H1 (cell line): ENCODE measurements at regions not wholly inside any gene's neighbourhood (a gene's known extent, or its start where the extent isn't known, plus 50 kb on each side); places are given as distances from the start of the nearest gene placed in this dataset.

Source experiments
- CTCF ChIA-PET: fragments of 300-600 bp; sonication (Branson Sonifier 250); formaldehyde crosslinking; loops from one replicate; lab custom pipeline; 2021; ENCODE audit not compliant: partially characterized antibody; lab: Charles Lee
- POLR2A ChIA-PET: fragments of 300-600 bp; sonication (Branson Sonifier 250); formaldehyde crosslinking; loops from one replicate; lab custom pipeline; 2021; ENCODE audit warnings: inconsistent platforms; ENCODE audit not compliant: partially characterized antibody; lab: Charles Lee
- DNase-seq, 2 experiments: peaks; one replicate each; pipeline versions ENCODE4 v3.0.0 to v3.0.0-alpha.2; 2010 to 2022; ENCODE audit warnings: low spot score in 2 of 2, low read depth in 1 of 2, mixed read lengths in 1 of 2
- FAIRE-seq: peaks from 2 replicates; lab custom pipeline; 2011; peaks lifted over from hg19 to GRCh38; lab: Jason Lieb, UNC
- H2AFZ ChIP-seq: 2 replicates; pipeline ENCODE4 v1.8.1; 2012; ENCODE audit warnings: low read length, inconsistent platforms
- H2AK5ac ChIP-seq: 2 replicates; pipeline ENCODE4 v1.6.1; 2013; ENCODE audit warnings: low read depth, low read length
- H2BK120ac ChIP-seq: replicated peaks from 2 replicates; pipeline ENCODE3; 2013; ENCODE audit warnings: low read depth, low read length, inconsistent platforms
- H2BK12ac ChIP-seq: 2 replicates; pipeline ENCODE4 v1.6.1; 2013; ENCODE audit warnings: low read depth, low read length
- H2BK15ac ChIP-seq: 2 replicates; pipeline ENCODE4 v1.6.1; 2013; ENCODE audit warnings: low read length
- H2BK20ac ChIP-seq: 2 replicates; pipeline ENCODE4 v1.6.1; 2013; ENCODE audit warnings: low read length
- H2BK5ac ChIP-seq: 2 replicates; pipeline ENCODE4 v1.6.1; 2013; ENCODE audit warnings: low read depth, low read length
- H3K14ac ChIP-seq: 2 replicates; pipeline ENCODE4 v1.6.1; 2013; ENCODE audit warnings: inconsistent platforms; ENCODE audit not compliant: insufficient read length
- H3K18ac ChIP-seq: 2 replicates; pipeline ENCODE4 v1.6.1; 2013; ENCODE audit warnings: low read length; ENCODE audit errors: extremely low read depth
- H3K23ac ChIP-seq: 2 replicates; pipeline ENCODE4 v1.6.1; 2013; ENCODE audit warnings: inconsistent platforms; ENCODE audit not compliant: insufficient read length
- H3K23me2 ChIP-seq: 2 replicates; pipeline ENCODE4 v1.6.1; 2013; ENCODE audit warnings: low read depth, low read length
- H3K27ac ChIP-seq: 2 replicates; pipeline ENCODE4 v1.6.1; 2011; ENCODE audit warnings: low read depth, low read length, inconsistent platforms
- H3K27me3 ChIP-seq, 4 experiments: replicated peaks in 1 of 4; 1 replicate in 1 of 4; 2 replicates in 3 of 4; pipeline versions ENCODE4 v1.6.1 to v1.8.1; 2011 to 2013; ENCODE audit warnings: low read length in 3 of 4, mild to moderate bottlenecking in 3 of 4, inconsistent platforms in 2 of 4, mixed read lengths in 2 of 4, moderate library complexity in 1 of 4; ENCODE audit not compliant: control insufficient read depth in 3 of 4, insufficient read depth in 3 of 4; ENCODE audit errors: extremely low read depth in 1 of 4
- H3K36me3 ChIP-seq, 4 experiments: 2 replicates each; pipeline versions ENCODE4 v1.6.1 to v1.8.1; 2011 to 2013; ENCODE audit warnings: mild to moderate bottlenecking in 4 of 4, low read length in 3 of 4, moderate library complexity in 2 of 4, control low read depth in 1 of 4, inconsistent platforms in 1 of 4; ENCODE audit not compliant: insufficient read depth in 4 of 4, control insufficient read depth in 2 of 4
- H3K4ac ChIP-seq: replicated peaks from 2 replicates; pipeline ENCODE3; 2013; ENCODE audit warnings: low read length, low read depth, mixed read lengths, inconsistent platforms; ENCODE audit not compliant: insufficient read length
- H3K4me1 ChIP-seq, 4 experiments: replicated peaks in 1 of 4; 1 replicate in 1 of 4; 2 replicates in 3 of 4; pipeline versions ENCODE4 v1.6.1 to v1.8.1; 2011 to 2013; ENCODE audit warnings: low read length in 3 of 4, inconsistent platforms in 2 of 4, mixed read lengths in 1 of 4; ENCODE audit not compliant: insufficient read depth in 4 of 4, control insufficient read depth in 3 of 4
- H3K4me2 ChIP-seq, 2 experiments: 2 replicates each; pipeline versions ENCODE4 v1.6.1 to v1.8.1; 2011 to 2013; ENCODE audit warnings: low read depth in 2 of 2, low read length in 2 of 2, control low read depth in 1 of 2, inconsistent platforms in 1 of 2, mild to moderate bottlenecking in 1 of 2; ENCODE audit not compliant: insufficient read depth in 1 of 2
- H3K4me3 ChIP-seq, 4 experiments: fragments of 200-600, 300-600 bp in 1 of 4; sonication (generic), shearing (Covaris generic), sonication (Bioruptor Twin) in 1 of 4; 2 replicates each; pipeline versions ENCODE4 v1.5.1 to v1.8.1; 2011 to 2016; ENCODE audit warnings: low read length in 4 of 4, low read depth in 3 of 4, control low read depth in 2 of 4, inconsistent platforms in 2 of 4, mild to moderate bottlenecking in 2 of 4, mixed read lengths in 1 of 4, moderate library complexity in 1 of 4; ENCODE audit not compliant: insufficient read depth in 2 of 4; ENCODE audit errors: extremely low read depth in 1 of 4
- H3K56ac ChIP-seq: replicated peaks from 2 replicates; pipeline ENCODE3; 2013; ENCODE audit warnings: low read depth, mild to moderate bottlenecking, mixed read lengths, low read length, inconsistent platforms; ENCODE audit not compliant: insufficient read length
- H3K79me1 ChIP-seq: 2 replicates; pipeline ENCODE4 v1.6.1; 2013; ENCODE audit warnings: low read depth, low read length, control low read depth
- H3K79me2 ChIP-seq, 2 experiments: 2 replicates each; pipeline versions ENCODE4 v1.6.1 to v1.8.1; 2012 to 2013; ENCODE audit warnings: low read length in 2 of 2, mild to moderate bottlenecking in 2 of 2, inconsistent platforms in 1 of 2; ENCODE audit not compliant: insufficient read depth in 2 of 2, control insufficient read depth in 1 of 2
- H3K9ac ChIP-seq, 4 experiments: replicated peaks in 1 of 4; 1 replicate in 1 of 4; 2 replicates in 3 of 4; pipeline versions ENCODE4 v1.6.1 to v1.8.1; 2011 to 2013; ENCODE audit warnings: low read depth in 3 of 4, low read length in 3 of 4, control low read depth in 2 of 4, mild to moderate bottlenecking in 2 of 4, moderate library complexity in 2 of 4, inconsistent platforms in 1 of 4; ENCODE audit errors: extremely low read depth in 1 of 4
- H3K9me3 ChIP-seq, 2 experiments: 2 replicates each; pipeline versions ENCODE4 v1.6.1 to v1.8.1; 2012 to 2013; ENCODE audit warnings: mild to moderate bottlenecking in 2 of 2, moderate library complexity in 2 of 2, control low read depth in 1 of 2, inconsistent platforms in 1 of 2, low read depth in 1 of 2, low read length in 1 of 2, mixed read lengths in 1 of 2; ENCODE audit not compliant: insufficient read depth in 2 of 2
- H4K20me1 ChIP-seq, 2 experiments: replicated peaks in 1 of 2; 2 replicates each; pipeline versions ENCODE3 to v1.8.1; 2011 to 2013; ENCODE audit warnings: inconsistent platforms in 2 of 2, low read length in 2 of 2, mild to moderate bottlenecking in 1 of 2; ENCODE audit not compliant: insufficient read depth in 2 of 2, control insufficient read depth in 1 of 2
- H4K5ac ChIP-seq: 2 replicates; pipeline ENCODE4 v1.6.1; 2013; ENCODE audit warnings: low read length, low read depth, mixed read lengths, inconsistent platforms; ENCODE audit not compliant: insufficient read length
- H4K8ac ChIP-seq: 2 replicates; pipeline ENCODE4 v1.8.0; 2013; ENCODE audit warnings: mild to moderate bottlenecking, moderate library complexity, low read length, inconsistent platforms; ENCODE audit not compliant: insufficient read depth; ENCODE audit errors: extremely low read depth
- H4K91ac ChIP-seq: replicated peaks from 2 replicates; pipeline ENCODE3; 2013; ENCODE audit warnings: low read length, mixed read lengths, inconsistent platforms; ENCODE audit not compliant: insufficient read length
- ASH2L ChIP-seq: fragments of 200-600, 300-600 bp; sonication (generic); IDR thresholded peaks from one replicate; pipeline ENCODE4 v1.7.1; 2017; ENCODE audit warnings: low read length
- ATF3 ChIP-seq: IDR thresholded peaks from 2 replicates; pipeline ENCODE4 v1.6.1; 2011; ENCODE audit warnings: low read depth, mild to moderate bottlenecking, low read length; ENCODE audit not compliant: insufficient read depth
- CBX8 ChIP-seq: fragments of 300-800, 300-1000 bp; sonication (generic); IDR thresholded peaks from 2 replicates; pipeline ENCODE4 v1.7.1; 2016; ENCODE audit warnings: low read depth, low read length, borderline replicate concordance
- CHD1 ChIP-seq: IDR thresholded peaks from 2 replicates; pipeline ENCODE4 v1.6.1; 2012; ENCODE audit warnings: low read depth, low read length, improper control_type of control experiment
- CHD2 ChIP-seq: IDR thresholded peaks from 2 replicates; pipeline ENCODE4 v1.6.1; 2012; ENCODE audit warnings: low read length, improper control_type of control experiment
- CTBP2 ChIP-seq: IDR thresholded peaks from 2 replicates; pipeline ENCODE4 v1.7.0; 2011; ENCODE audit warnings: borderline replicate concordance, mild to moderate bottlenecking, moderate library complexity, mixed read lengths, low read length; ENCODE audit not compliant: insufficient read depth, insufficient read length
- EP300 ChIP-seq, 2 experiments: IDR thresholded peaks; 1 replicate in 1 of 2; 2 replicates in 1 of 2; pipeline ENCODE4 v1.6.1; 2011 to 2012; ENCODE audit warnings: low read depth in 2 of 2, low read length in 2 of 2, mild to moderate bottlenecking in 2 of 2, borderline replicate concordance in 1 of 2, inconsistent platforms in 1 of 2, moderate library complexity in 1 of 2
- GABPA ChIP-seq: IDR thresholded peaks from 2 replicates; pipeline ENCODE4 v1.6.1; 2011; ENCODE audit warnings: mild to moderate bottlenecking, low read length, moderate library complexity, borderline replicate concordance; ENCODE audit not compliant: insufficient read depth
- KDM1A ChIP-seq: fragments of 200-600, 300-600 bp; sonication (generic); IDR thresholded peaks from 2 replicates; pipeline ENCODE4 v1.7.1; 2016; ENCODE audit warnings: mild to moderate bottlenecking, low read length, borderline replicate concordance
- MAFK ChIP-seq: IDR thresholded peaks from 2 replicates; pipeline ENCODE4 v1.6.1; 2012; ENCODE audit warnings: low read depth, mild to moderate bottlenecking, improper control_type of control experiment, low read length
- NRF1 ChIP-seq: IDR thresholded peaks from 2 replicates; pipeline ENCODE4 v1.6.1; 2011; ENCODE audit warnings: mild to moderate bottlenecking, low read depth, low read length, improper control_type of control experiment
- SAP30 ChIP-seq: fragments of 300-600 bp; sonication (generic); IDR thresholded peaks from 2 replicates; pipeline ENCODE4 v1.7.1; 2012; ENCODE audit warnings: low read length, moderate library complexity, mild to moderate bottlenecking, inconsistent platforms; ENCODE audit not compliant: insufficient read depth, insufficient replicate concordance
- SP1 ChIP-seq: IDR thresholded peaks from 2 replicates; pipeline ENCODE4 v1.6.1; 2011; ENCODE audit warnings: low read depth, low read length
- SRF ChIP-seq: IDR thresholded peaks from 2 replicates; pipeline ENCODE4 v1.6.1; 2011; ENCODE audit warnings: mild to moderate bottlenecking, low read depth, low read length, moderate library complexity
- SUZ12 ChIP-seq: fragments of 200-600 bp; sonication (generic); IDR thresholded peaks from 2 replicates; pipeline ENCODE4 v1.6.1; 2012; ENCODE audit warnings: mild to moderate bottlenecking, inconsistent platforms, low read length, moderate library complexity, mixed read lengths
- WGBS, 2 experiments: shearing (Covaris generic) in 1 of 2; methylation state at CpG; one replicate each; pipeline versions ENCODE4 v1.1.6 to v1.1.7; 2013 to 2015; ENCODE audit warnings: low lambda C conversion rate in 2 of 2, mixed read lengths in 2 of 2, inconsistent platforms in 1 of 2, low coverage in 1 of 2, missing lambda C conversion rate in 1 of 2; ENCODE audit not compliant: insufficient replicate concordance in 2 of 2, insufficient coverage in 1 of 2, insufficient read length in 1 of 2; ENCODE audit errors: extremely low coverage in 1 of 2, missing lambda C conversion rate in 1 of 2; 5-methylcytosine and 5-hydroxymethylcytosine counted together

DNA sequence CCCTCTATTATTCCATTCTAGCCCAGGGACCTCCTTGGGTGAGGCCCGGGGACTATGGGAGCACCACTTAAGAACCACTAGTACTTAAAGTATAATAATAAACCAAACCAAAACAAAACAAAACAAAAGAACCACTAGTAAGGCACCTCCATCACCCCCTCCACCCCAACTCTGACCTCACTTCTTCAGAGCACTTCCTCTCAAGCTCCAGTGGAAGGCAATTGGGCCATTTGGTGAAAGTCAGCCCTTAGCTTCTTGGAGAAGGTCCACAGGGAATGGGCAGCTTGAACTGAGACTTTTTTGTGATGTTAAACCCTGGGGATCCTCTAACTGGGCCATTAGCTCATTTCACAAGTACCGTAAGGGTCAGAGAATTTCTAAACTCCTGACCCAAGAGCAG lies 237.3 kb downstream of the RHOU start:
- H3K4me1 ChIP-seq: peaks cover 0 to 8% (median 4%) of the 10 kb centered on the region in 4 experiments; a peak in 3 of 7 replicates
- no peak for DNase-seq
- no peak for TF ChIP-seq EP300 (IDR thresholded peaks at IDR 0.05; ENCODE audit: borderline replicate concordance in 1 of 2, low read depth in 2 of 2, low read length in 2 of 2)
- TF ChIP-seq MAFK: no peak
- no peak for TF ChIP-seq ASH2L
- no peak for TF ChIP-seq KDM1A
- no peak for TF ChIP-seq GABPA
- TF ChIP-seq SP1: no peak
- no peak for TF ChIP-seq NRF1
- TF ChIP-seq CBX8: no peak
- TF ChIP-seq SUZ12: no peak
- TF ChIP-seq CHD2: no peak
- TF ChIP-seq SAP30: no peak
- TF ChIP-seq ATF3: no peak
- TF ChIP-seq CTBP2: no peak
- no peak for TF ChIP-seq CHD1
- TF ChIP-seq SRF: no peak

More for the DNA sequence above, 237.3 kb downstream of the RHOU start:
- Histone ChIP-seq H4K8ac (no peak overlapping the region), H3K14ac (no peak overlapping the region), H3K36me3 (no peaks in the 10 kb centered on the region), H3K18ac (no peak overlapping the region), H3K4me2 (no peak overlapping the region), H3K56ac (no peak overlapping the region), H3K27ac (no peak overlapping the region), H2AK5ac (no peak overlapping the region), H3K4ac (no peak overlapping the region), H2AFZ (no peak overlapping the region), H3K4me3 (no peak overlapping the region), H3K79me1 (no peaks in the 10 kb centered on the region), H3K9ac (no peak overlapping the region), H2BK12ac (no peak overlapping the region), H4K5ac (no peak overlapping the region), H4K91ac (no peak overlapping the region), H2BK15ac (no peak overlapping the region), H2BK20ac (no peak overlapping the region), H4K20me1 (no peaks in the 10 kb centered on the region), H3K23me2 (peaks cover 4% of the 10 kb centered on the region; the same call in 1 of the 2 replicates), H2BK5ac (no peak overlapping the region), H3K27me3 (no peaks in the 10 kb centered on the region), H3K9me3 (no peaks in the 10 kb centered on the region), H3K23ac (no peak overlapping the region), H3K79me2 (no peaks in the 10 kb centered on the region), H2BK120ac (no peak overlapping the region)
- no peak for FAIRE-seq
- WGBS, 2 experiments: 100% methylated on average over 2 of the region's 2 CpGs; no CpG with 5 or more reads in 1 of the 2 experiments
- ChIA-PET POLR2A (no interaction called here), CTCF (no interaction called here)
